ENCODE measurements at regions not wholly inside any gene's neighbourhood (a gene's known extent, or its start where the extent isn't known, plus 50 kb on each side); places are given as distances from the start of the nearest gene placed in this dataset.

DNA sequence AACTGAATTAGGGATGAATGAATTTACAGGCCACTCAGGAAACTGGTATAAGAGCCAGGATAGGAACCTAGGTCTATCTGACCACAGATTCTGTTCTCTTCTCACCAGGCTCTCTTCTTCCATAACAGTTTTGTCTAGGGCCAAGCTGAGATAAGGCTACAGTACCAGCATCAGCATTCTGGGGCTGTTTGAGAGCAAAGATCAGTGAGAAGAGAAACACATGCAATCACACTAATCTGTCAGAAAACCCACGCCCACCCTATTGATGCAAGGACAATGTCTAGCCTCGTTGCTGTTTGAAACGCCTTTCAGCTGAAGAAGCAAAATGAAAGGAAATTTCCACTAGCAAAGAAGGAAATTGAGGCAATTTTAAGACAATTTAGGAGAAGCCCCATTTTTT, 137.7 kb downstream of the LCA5 start:
- TF ChIP-seq, protein P1, sequence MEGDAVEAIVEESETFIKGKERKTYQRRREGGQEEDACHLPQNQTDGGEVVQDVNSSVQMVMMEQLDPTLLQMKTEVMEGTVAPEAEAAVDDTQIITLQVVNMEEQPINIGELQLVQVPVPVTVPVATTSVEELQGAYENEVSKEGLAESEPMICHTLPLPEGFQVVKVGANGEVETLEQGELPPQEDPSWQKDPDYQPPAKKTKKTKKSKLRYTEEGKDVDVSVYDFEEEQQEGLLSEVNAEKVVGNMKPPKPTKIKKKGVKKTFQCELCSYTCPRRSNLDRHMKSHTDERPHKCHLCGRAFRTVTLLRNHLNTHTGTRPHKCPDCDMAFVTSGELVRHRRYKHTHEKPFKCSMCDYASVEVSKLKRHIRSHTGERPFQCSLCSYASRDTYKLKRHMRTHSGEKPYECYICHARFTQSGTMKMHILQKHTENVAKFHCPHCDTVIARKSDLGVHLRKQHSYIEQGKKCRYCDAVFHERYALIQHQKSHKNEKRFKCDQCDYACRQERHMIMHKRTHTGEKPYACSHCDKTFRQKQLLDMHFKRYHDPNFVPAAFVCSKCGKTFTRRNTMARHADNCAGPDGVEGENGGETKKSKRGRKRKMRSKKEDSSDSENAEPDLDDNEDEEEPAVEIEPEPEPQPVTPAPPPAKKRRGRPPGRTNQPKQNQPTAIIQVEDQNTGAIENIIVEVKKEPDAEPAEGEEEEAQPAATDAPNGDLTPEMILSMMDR (conservative IDR thresholded peaks at IDR 0.05) = no peak
- no peak for TF ChIP-seq EZH2 (IDR thresholded peaks at IDR 0.05; ENCODE audit: low read depth)

Measured in PC-9 (cell line).